ENCODE measurements at regions not wholly inside any gene's neighbourhood (a gene's known extent, or its start where the extent isn't known, plus 50 kb on each side); places are given as distances from the start of the nearest gene placed in this dataset.
"Not testable (repeated sequence)": the region's sequence is repeated elsewhere in the genome, so short reads cannot be mapped to it uniquely, and the experiment has no call there.

GRCh38 chr6:6873778-6874177 is 234.0 kb upstream of the RREB1 start:
- no peak for DNase-seq

- no peak for DNase-seq
Observed at GRCh38 chr6:6875818-6876470, 231.8 kb upstream of the RREB1 start.

GRCh38 chr6:6877792-6878191 is 230.0 kb upstream of the RREB1 start:
- not testable (repeated sequence) for DNase-seq

GRCh38 chr6:6878887-6879585 is 228.7 kb upstream of the RREB1 start:
- no peak for DNase-seq

GRCh38 chr6:6879586-6879974 is 228.2 kb upstream of the RREB1 start:
- not testable (repeated sequence) for DNase-seq

GRCh38 chr6:6880745-6881437 is 226.9 kb upstream of the RREB1 start:
- no peak for DNase-seq

GRCh38 chr6:6881438-6882225 is 226.1 kb upstream of the RREB1 start:
- DNase-seq: no peak

- no peak for DNase-seq
Observed at GRCh38 chr6:6882592-6882991, 225.2 kb upstream of the RREB1 start.

GRCh38 chr6:6883011-6883410 is 224.8 kb upstream of the RREB1 start:
- no peak for DNase-seq

- no peak for DNase-seq
Observed at GRCh38 chr6:6884193-6884627, 223.6 kb upstream of the RREB1 start.

GRCh38 chr6:6884916-6885315 is 222.8 kb upstream of the RREB1 start:
- no peak for DNase-seq

- no peak for DNase-seq
Observed at GRCh38 chr6:6885521-6886170, 222.1 kb upstream of the RREB1 start.

- DNase-seq: no peak
Observed at GRCh38 chr6:6886171-6886885, 221.4 kb upstream of the RREB1 start.

GRCh38 chr6:6886886-6887285 is 220.9 kb upstream of the RREB1 start:
- DNase-seq: no peak

- no peak for DNase-seq
Observed at GRCh38 chr6:6889601-6890000, 218.2 kb upstream of the RREB1 start.

GRCh38 chr6:6890400-6890858 is 217.3 kb upstream of the RREB1 start:
- no peak for DNase-seq

GRCh38 chr6:6891125-6891721 is 216.5 kb upstream of the RREB1 start:
- no peak for DNase-seq

- DNase-seq: no peak
Observed at GRCh38 chr6:6891949-6892461, 215.8 kb upstream of the RREB1 start.

GRCh38 chr6:6892744-6893583 is 214.8 kb upstream of the RREB1 start:
- no peak for DNase-seq

GRCh38 chr6:6893701-6894100 is 214.1 kb upstream of the RREB1 start:
- DNase-seq: no peak

All from stimulated activated CD4-positive, alpha-beta T cell treated with anti-CD3 and anti-CD28 coated beads, Interleukin-2, amount 100 ng/mL, for 24 hours (primary cell).